Stimulated activated CD4-positive, alpha-beta T cell treated with anti-CD3 and anti-CD28 coated beads, Interleukin-4, amount 100 ng/mL, for 24 hours (primary cell): ENCODE measurements at regions not wholly inside any gene's neighbourhood (a gene's known extent, or its start where the extent isn't known, plus 50 kb on each side); places are given as distances from the start of the nearest gene placed in this dataset.
A peak's percentile ranks its signal among the peaks of the same experiment; 100 is the strongest.
"Not testable (repeated sequence)": the region's sequence is repeated elsewhere in the genome, so short reads cannot be mapped to it uniquely, and the experiment has no call there.

Experiments
- DNase-seq: peaks from one replicate; pipeline ENCODE4 v3.0.0-alpha.2; 2020

DNA sequence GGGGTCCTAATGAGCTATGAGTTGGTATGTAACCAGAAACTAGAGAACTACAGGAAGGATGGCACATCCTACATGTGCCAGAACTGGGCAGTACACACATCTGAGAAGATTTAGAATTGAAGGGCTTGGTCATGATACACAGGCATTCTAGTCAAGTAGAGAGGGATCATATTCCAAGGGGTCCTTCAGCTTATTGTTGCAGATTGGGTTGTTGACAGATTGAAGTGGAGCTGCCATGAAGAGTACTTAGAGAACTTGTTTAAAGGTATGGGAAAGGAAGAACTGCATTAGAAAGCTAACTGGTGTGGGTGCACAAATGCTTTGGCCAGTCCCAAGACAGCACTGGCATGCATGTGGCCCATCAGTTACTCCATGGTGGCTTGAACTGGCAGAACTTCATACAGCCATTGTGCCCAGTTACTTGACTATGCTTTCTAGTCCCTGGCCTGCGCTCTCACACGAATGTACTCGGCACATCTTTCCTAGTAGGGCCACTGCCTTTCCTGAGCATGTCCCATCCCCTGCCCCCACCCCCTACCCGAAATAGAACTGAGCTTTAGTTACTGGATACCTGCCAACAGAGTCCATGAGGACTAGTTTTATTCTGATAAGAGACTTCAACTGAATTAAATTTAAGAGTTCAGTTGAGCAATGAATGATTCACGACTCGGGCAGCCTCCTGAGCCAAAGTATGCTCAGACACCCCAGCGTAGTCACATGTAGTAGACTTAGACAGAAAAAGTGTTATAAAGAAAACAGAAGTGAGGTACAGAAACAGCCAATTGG is 64.0 kb downstream of the CCNG2 start:
- no peak for DNase-seq

GRCh38 chr4:77225022-77225421 is 68.0 kb downstream of the CCNG2 start:
- DNase-seq: no peak

GRCh38 chr4:77226939-77227705 is 70.1 kb downstream of the CCNG2 start:
- no peak for DNase-seq

DNA sequence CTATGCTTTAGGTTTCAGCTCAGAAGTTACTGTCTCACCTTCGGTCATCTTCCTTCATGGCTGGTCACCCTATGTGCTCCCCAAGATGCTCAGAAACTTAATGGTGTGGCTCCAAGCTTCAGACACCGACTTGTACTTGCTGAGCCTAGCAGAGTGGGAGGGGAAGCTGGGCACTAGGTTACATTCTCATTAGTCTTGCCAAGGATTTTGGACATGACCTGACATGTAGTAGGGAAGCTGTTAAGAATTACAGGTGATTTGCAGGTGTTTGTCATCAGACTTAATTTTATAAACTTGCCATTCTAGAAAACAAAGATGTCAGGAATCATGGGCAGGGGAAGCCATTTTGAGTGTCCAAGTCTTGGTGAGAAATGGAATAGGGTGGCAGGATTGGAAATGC is 72.4 kb downstream of the CCNG2 start:
- DNase-seq: no peak

GRCh38 chr4:77232653-77233052 is 75.6 kb downstream of the CCNG2 start:
- no peak for DNase-seq

GRCh38 chr4:77235289-77235854 is 78.4 kb downstream of the CCNG2 start:
- no peak for DNase-seq

DNA sequence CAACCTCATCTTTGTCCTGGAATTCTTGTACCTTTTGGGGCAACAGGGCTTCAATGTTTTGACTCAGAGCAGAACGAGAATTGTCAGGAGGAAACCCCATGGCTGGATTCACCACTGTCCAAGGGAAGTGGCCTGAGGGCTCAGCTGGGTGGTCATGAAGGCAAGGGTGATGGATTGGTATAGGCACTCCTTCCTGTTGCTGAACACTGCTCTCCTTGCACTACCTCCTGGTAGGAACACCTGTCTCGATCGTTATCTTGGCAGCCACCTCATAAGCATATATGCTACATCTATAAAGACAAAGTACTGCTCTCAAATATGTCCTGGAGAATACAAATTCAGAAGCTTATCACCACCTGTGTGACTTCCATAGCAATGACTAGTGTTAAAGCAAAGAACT is 79.8 kb downstream of the CCNG2 start:
- DNase-seq: no peak

- DNase-seq: peak; percentile 60
These were observed 83.6 kb downstream of the CCNG2 start for GRCh38 chr4:77240469-77241066.

DNA sequence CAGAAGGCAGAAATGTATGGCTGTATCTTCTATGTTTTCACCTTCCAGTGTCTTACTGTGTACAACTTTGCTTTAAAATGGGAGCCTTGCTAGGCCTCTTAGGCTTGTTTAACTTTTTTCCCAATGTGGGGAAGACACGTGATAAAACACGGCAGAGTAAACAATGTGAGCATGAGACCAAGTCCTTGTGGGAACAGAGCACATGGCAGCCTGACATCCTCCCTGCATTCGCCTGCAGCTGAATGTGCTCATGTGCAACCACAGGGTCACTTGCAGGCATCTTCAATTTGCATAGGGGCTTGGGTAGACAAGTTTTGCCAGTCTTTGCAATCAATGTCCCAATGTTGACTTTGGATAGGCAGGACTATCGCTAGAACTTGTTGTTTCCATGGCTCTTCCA is 91.8 kb downstream of the CCNG2 start:
- DNase-seq: no peak

- DNase-seq: no peak
These were observed 94.7 kb downstream of the CCNG2 start for GRCh38 chr4:77251751-77252150.

DNA sequence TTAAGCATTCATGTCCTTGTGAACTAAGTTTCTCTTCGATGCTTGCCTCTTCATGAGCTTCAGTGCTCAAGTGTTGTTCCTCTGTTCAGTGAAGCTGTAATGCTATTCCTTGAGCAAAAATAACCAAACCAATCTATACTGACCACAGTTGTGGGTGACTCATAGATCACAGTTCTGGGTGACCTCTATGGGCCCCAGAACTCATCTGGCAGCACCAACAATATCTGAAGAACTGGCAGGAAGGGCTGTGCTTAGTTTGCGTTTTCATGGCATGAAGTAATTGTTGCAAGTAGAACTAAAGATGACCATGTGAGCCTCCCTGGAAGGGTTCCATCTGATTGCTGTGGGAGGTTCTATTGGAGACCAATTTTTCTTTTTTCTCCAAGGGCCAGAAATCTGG is 106.2 kb downstream of the CCNG2 start:
- no peak for DNase-seq

- DNase-seq: not testable (repeated sequence)
These were observed 107.0 kb downstream of the CCNG2 start for GRCh38 chr4:77263976-77264375.

DNA sequence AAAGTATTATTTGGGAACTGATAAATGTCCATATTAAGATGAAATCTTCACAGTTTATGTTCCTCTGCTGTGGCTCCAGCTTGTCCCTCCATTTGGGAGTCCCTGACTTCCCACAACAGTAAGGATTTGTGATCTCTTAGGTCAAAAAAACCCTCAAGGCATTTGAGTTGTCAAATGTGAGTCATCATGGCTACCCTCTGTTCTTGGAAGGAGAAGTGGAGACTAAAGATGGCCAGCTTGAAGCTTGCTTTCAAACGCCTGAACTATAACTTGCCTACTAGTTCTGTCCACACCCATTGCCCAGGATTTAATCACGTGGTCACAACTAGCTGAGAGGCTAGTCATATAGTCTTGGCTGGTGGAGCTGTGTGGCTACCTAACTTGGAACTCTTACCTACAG is 107.8 kb downstream of the CCNG2 start:
- no peak for DNase-seq

GRCh38 chr4:77268108-77268507 is 111.1 kb downstream of the CCNG2 start:
- DNase-seq: no peak

- no peak for DNase-seq
These were observed 112.5 kb downstream of the CCNG2 start for GRCh38 chr4:77269505-77269904.

DNA sequence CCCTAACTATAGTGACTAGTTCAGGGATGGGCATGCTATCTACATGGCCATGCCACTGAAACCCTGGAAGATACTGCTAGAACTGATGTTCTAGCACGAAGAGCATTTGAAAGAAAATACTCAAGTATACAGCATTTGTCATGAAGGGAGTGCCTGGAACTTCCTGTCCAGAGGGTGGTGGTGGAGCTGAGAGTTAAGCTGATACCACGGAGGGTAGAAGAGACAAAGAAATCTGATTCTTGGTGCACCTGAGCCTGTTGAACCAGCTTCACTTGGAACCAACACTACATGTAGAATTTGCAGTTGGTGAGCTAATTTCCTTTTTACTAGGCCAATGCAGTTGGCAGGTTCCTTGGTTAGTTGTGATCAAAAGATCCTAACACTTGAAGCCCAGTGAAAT is 116.4 kb downstream of the CCNG2 start:
- DNase-seq: no peak

- DNase-seq: not testable (repeated sequence)
These were observed 122.1 kb downstream of the CCNG2 start for GRCh38 chr4:77279114-77279513.

GRCh38 chr4:77282305-77282704 is 125.3 kb downstream of the CCNG2 start:
- no peak for DNase-seq

GRCh38 chr4:77284036-77284435 is 127.0 kb downstream of the CCNG2 start:
- DNase-seq: no peak

DNA sequence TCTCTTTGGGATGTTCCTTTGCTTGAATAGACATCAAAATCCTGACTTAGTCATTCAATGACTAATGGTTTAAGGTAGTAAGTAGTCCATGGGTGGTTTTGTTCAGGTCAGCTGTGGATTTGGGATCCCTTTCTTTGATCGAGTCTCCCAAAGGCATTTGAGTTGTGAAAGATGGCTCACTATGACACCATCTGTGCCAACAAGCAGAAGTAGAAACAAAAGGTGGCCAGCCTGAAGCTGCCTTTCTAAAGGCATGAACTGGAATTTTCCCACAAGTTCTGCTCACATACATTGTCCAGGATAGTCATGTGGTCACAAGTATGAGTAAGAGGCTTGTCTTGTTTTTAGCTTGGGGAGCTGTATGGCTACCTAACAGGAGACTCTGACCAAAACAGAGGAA is 129.9 kb downstream of the CCNG2 start:
- no peak for DNase-seq

GRCh38 chr4:77293426-77293825 is 136.4 kb downstream of the CCNG2 start:
- DNase-seq: no peak

GRCh38 chr4:77300996-77301395 is 144.0 kb downstream of the CCNG2 start:
- DNase-seq: not testable (repeated sequence)

- no peak for DNase-seq
These were observed 148.8 kb downstream of the CCNG2 start for GRCh38 chr4:77305766-77306165.

- no peak for DNase-seq
These were observed 149.5 kb downstream of the CCNG2 start for GRCh38 chr4:77306496-77306895.
